Right lobe of liver (tissue), 4 donors: ENCODE measurements at regions not wholly inside any gene's neighbourhood (a gene's known extent, or its start where the extent isn't known, plus 50 kb on each side); places are given as distances from the start of the nearest gene placed in this dataset.

Experiments used
- CTCF ChIP-seq, 4 donors: fragments of 200-600 bp in 3 of 4; fragments of 450-650 bp in 1 of 4; IDR thresholded peaks; one replicate each; pipeline versions ENCODE4 v1.5.1 to v1.8.0; 2016 to 2022; ENCODE audit warnings: antibody characterized with exemption in 4 of 4, mild to moderate bottlenecking in 2 of 4
- POLR2A ChIP-seq: fragments of 450-650 bp; IDR thresholded peaks from one replicate; pipeline ENCODE4 v1.6.1; 2017; ENCODE audit warnings: antibody characterized with exemption, mild to moderate bottlenecking
- donor health status: DM: no; HTN: no; CAD: no.
- donor health status: DM: no; HTN: no; CAD: no.
- donor health status: DM: no; HTN: yes; CAD: no.

- TF ChIP-seq CTCF (IDR thresholded peaks at IDR 0.05) (no peak), POLR2A (no peak)
Measured at GRCh38 chr6:139721954-139722353, 347.5 kb upstream of the CITED2 start.
